ENCODE measurements at regions not wholly inside any gene's neighbourhood (a gene's known extent, or its start where the extent isn't known, plus 50 kb on each side); places are given as distances from the start of the nearest gene placed in this dataset.

GRCh38 chr1:198942466-198942865 lies 303.6 kb downstream of the PTPRC start:
- TF ChIP-seq EZH2 (IDR thresholded peaks at IDR 0.05) (no peak), POLR2AphosphoS5 (IDR thresholded peaks at IDR 0.05; ENCODE audit: borderline replicate concordance, low read depth, low read length) (no peak), FOXP2 (optimal IDR thresholded peaks at IDR 0.05; ENCODE audit: control extremely low read depth, extremely low read length, insufficient read depth) (no peak)

All from SK-N-MC (cell line).